ENCODE measurements at regions not wholly inside any gene's neighbourhood (a gene's known extent, or its start where the extent isn't known, plus 50 kb on each side); places are given as distances from the start of the nearest gene placed in this dataset.

DNA sequence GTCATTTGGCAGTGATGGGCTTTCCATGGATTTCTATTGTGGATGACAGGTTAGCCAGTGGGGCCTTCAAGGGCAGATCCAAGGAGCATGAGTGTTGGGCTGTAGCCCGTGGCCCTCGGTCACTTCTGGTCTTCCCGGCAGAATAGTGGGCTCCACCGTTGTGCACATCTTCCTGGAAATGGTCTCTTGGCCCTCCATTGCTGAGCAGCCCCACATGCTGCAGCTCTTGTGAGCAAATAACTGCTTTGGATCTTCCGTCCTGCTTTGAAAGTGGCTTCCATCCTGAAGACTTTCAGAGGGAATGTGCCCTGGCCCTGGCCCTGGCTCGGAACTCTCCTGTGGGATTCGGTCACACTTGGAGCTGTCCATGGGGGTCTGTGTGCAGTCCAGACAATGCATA is 102.8 kb downstream of the SNRPN start:
- no peak for ATAC-seq

DNA sequence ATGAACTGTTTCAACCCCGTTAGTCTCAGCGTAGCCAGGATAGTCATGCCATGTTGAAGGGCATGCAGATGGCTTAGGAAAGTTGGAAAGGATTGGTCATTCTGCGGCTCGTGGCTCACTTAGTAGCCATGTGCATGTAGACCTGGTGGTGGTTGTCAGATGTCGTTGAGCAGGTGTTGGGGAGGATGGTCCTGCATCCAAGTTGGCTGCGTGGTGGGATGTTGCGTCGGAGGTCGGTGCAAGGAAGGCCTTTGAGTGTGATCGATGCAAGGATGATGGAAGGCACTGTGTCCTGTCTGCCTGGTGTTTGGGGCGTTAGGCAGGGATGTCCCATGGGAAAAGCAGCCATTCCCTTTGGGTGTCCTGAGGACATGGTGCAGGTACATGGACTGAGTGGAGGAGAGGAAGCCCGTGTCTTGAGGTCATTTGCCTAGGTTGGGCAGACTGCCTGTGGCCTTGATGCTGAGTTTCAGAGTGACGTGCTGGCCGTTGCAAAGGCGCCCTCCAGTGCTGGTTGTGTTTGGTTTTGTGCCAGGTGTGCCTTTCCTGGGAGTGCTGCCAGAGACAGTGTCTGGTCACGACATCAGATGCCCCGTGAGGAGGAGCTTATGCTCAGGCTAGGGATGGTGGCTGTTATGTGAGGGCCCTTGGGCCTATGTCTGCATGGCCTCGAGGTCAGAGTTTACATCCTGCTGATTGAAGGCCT is 103.4 kb downstream of the SNRPN start:
- ATAC-seq: no peak
- TF ChIP-seq ARNTL (CRISPR knock-in tag; IDR thresholded peaks at IDR 0.05; ENCODE audit: borderline replicate concordance, low read depth) (no peak), OSR1 (CRISPR knock-in tag; IDR thresholded peaks at IDR 0.05) (no peak), PPARA (CRISPR knock-in tag; IDR thresholded peaks at IDR 0.05; ENCODE audit: borderline replicate concordance) (no peak), ZFP30 (CRISPR knock-in tag; IDR thresholded peaks at IDR 0.05) (no peak), BACH2 (CRISPR knock-in tag; IDR thresholded peaks at IDR 0.05; ENCODE audit: borderline replicate concordance) (no peak), GLIS3 (CRISPR knock-in tag; IDR thresholded peaks at IDR 0.05) (no peak), RARB (CRISPR knock-in tag; IDR thresholded peaks at IDR 0.05) (no peak), ESRRG (CRISPR knock-in tag; IDR thresholded peaks at IDR 0.05) (no peak), ZC3H10 (CRISPR knock-in tag; IDR thresholded peaks at IDR 0.05) (no peak), TCF4 (CRISPR knock-in tag; IDR thresholded peaks at IDR 0.05; ENCODE audit: borderline replicate concordance) (no peak), TOX (CRISPR knock-in tag; IDR thresholded peaks at IDR 0.05; ENCODE audit: borderline replicate concordance) (no peak)
- TF ChIP-seq, protein P1, sequence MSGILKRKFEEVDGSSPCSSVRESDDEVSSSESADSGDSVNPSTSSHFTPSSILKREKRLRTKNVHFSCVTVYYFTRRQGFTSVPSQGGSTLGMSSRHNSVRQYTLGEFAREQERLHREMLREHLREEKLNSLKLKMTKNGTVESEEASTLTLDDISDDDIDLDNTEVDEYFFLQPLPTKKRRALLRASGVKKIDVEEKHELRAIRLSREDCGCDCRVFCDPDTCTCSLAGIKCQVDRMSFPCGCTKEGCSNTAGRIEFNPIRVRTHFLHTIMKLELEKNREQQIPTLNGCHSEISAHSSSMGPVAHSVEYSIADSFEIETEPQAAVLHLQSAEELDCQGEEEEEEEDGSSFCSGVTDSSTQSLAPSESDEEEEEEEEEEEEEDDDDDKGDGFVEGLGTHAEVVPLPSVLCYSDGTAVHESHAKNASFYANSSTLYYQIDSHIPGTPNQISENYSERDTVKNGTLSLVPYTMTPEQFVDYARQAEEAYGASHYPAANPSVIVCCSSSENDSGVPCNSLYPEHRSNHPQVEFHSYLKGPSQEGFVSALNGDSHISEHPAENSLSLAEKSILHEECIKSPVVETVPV (CRISPR knock-in tag; IDR thresholded peaks at IDR 0.05): no peak
- TF ChIP-seq, protein P2, sequence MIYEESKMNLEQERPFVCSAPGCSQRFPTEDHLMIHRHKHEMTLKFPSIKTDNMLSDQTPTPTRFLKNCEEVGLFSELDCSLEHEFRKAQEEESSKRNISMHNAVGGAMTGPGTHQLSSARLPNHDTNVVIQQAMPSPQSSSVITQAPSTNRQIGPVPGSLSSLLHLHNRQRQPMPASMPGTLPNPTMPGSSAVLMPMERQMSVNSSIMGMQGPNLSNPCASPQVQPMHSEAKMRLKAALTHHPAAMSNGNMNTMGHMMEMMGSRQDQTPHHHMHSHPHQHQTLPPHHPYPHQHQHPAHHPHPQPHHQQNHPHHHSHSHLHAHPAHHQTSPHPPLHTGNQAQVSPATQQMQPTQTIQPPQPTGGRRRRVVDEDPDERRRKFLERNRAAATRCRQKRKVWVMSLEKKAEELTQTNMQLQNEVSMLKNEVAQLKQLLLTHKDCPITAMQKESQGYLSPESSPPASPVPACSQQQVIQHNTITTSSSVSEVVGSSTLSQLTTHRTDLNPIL (CRISPR knock-in tag; IDR thresholded peaks at IDR 0.05; ENCODE audit: low read depth): no peak
- TF ChIP-seq, protein P3, sequence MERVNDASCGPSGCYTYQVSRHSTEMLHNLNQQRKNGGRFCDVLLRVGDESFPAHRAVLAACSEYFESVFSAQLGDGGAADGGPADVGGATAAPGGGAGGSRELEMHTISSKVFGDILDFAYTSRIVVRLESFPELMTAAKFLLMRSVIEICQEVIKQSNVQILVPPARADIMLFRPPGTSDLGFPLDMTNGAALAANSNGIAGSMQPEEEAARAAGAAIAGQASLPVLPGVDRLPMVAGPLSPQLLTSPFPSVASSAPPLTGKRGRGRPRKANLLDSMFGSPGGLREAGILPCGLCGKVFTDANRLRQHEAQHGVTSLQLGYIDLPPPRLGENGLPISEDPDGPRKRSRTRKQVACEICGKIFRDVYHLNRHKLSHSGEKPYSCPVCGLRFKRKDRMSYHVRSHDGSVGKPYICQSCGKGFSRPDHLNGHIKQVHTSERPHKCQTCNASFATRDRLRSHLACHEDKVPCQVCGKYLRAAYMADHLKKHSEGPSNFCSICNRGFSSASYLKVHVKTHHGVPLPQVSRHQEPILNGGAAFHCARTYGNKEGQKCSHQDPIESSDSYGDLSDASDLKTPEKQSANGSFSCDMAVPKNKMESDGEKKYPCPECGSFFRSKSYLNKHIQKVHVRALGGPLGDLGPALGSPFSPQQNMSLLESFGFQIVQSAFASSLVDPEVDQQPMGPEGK (CRISPR knock-in tag; IDR thresholded peaks at IDR 0.05; ENCODE audit: borderline replicate concordance): no peak
- TF ChIP-seq, protein P4, sequence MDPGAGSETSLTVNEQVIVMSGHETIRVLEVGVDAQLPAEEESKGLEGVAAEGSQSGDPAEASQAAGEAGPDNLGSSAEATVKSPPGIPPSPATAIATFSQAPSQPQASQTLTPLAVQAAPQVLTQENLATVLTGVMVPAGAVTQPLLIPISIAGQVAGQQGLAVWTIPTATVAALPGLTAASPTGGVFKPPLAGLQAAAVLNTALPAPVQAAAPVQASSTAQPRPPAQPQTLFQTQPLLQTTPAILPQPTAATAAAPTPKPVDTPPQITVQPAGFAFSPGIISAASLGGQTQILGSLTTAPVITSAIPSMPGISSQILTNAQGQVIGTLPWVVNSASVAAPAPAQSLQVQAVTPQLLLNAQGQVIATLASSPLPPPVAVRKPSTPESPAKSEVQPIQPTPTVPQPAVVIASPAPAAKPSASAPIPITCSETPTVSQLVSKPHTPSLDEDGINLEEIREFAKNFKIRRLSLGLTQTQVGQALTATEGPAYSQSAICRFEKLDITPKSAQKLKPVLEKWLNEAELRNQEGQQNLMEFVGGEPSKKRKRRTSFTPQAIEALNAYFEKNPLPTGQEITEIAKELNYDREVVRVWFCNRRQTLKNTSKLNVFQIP (CRISPR knock-in tag; IDR thresholded peaks at IDR 0.05; ENCODE audit: borderline replicate concordance, low read depth): no peak

More for the DNA sequence above, 102.8 kb downstream of the SNRPN start:
- TF ChIP-seq PPARA (CRISPR knock-in tag; IDR thresholded peaks at IDR 0.05; ENCODE audit: borderline replicate concordance): no peak
- no peak for TF ChIP-seq ZFP30 (CRISPR knock-in tag; IDR thresholded peaks at IDR 0.05)
- TF ChIP-seq, protein P3 (CRISPR knock-in tag; IDR thresholded peaks at IDR 0.05; ENCODE audit: borderline replicate concordance): no peak
- TF ChIP-seq BACH2 (CRISPR knock-in tag; IDR thresholded peaks at IDR 0.05; ENCODE audit: borderline replicate concordance): no peak
- TF ChIP-seq SNAI2 (CRISPR knock-in tag; IDR thresholded peaks at IDR 0.05): no peak
- TF ChIP-seq OSR1 (CRISPR knock-in tag; IDR thresholded peaks at IDR 0.05): no peak
- TF ChIP-seq, protein P2 (CRISPR knock-in tag; IDR thresholded peaks at IDR 0.05; ENCODE audit: low read depth): no peak
- no peak for TF ChIP-seq CSDC2 (CRISPR knock-in tag; IDR thresholded peaks at IDR 0.05)
- TF ChIP-seq ESRRG (CRISPR knock-in tag; IDR thresholded peaks at IDR 0.05): no peak
- TF ChIP-seq ISL1 (CRISPR knock-in tag; IDR thresholded peaks at IDR 0.05): no peak
- TF ChIP-seq, protein P1 (CRISPR knock-in tag; IDR thresholded peaks at IDR 0.05): no peak
- TF ChIP-seq RARB (CRISPR knock-in tag; IDR thresholded peaks at IDR 0.05): no peak
- no peak for TF ChIP-seq ARNTL (CRISPR knock-in tag; IDR thresholded peaks at IDR 0.05; ENCODE audit: borderline replicate concordance, low read depth)
- no peak for TF ChIP-seq GLIS3 (CRISPR knock-in tag; IDR thresholded peaks at IDR 0.05)
- TF ChIP-seq, protein P4 (CRISPR knock-in tag; IDR thresholded peaks at IDR 0.05; ENCODE audit: borderline replicate concordance, low read depth): no peak
- TF ChIP-seq ZNF70 (CRISPR knock-in tag; IDR thresholded peaks at IDR 0.05): no peak
- no peak for TF ChIP-seq TOX (CRISPR knock-in tag; IDR thresholded peaks at IDR 0.05; ENCODE audit: borderline replicate concordance)
